HG02571 (cell line): ENCODE measurements at regions not wholly inside any gene's neighbourhood (a gene's known extent, or its start where the extent isn't known, plus 50 kb on each side); places are given as distances from the start of the nearest gene placed in this dataset.
"Not testable (repeated sequence)": the region's sequence is repeated elsewhere in the genome, so short reads cannot be mapped to it uniquely, and the experiment has no call there.

Experiments used
- ATAC-seq: cut with Tn5 transposase; IDR thresholded peaks from one replicate; pipeline ENCODE4 v1.9.1; 2021; ENCODE audit warnings: mild to moderate bottlenecking, moderate library complexity; ENCODE audit not compliant: unreplicated experiment

GRCh38 chr22:23443905-23444304 is 136.2 kb downstream of the IGLL1 start:
- not testable (repeated sequence) for ATAC-seq

- ATAC-seq, result not testable (repeated sequence)
These were observed 140.5 kb downstream of the IGLL1 start for GRCh38 chr22:23439581-23439980.

GRCh38 chr22:23438216-23438615 is 141.9 kb downstream of the IGLL1 start:
- no peak for ATAC-seq

GRCh38 chr22:23437779-23438178 is 142.3 kb downstream of the IGLL1 start:
- ATAC-seq, result no peak

GRCh38 chr22:23437107-23437395 is 143.0 kb downstream of the IGLL1 start:
- ATAC-seq, result not testable (repeated sequence)

GRCh38 chr22:23436354-23437106 is 143.6 kb downstream of the IGLL1 start:
- not testable (repeated sequence) for ATAC-seq

GRCh38 chr22:23435186-23435585 is 144.9 kb downstream of the IGLL1 start:
- ATAC-seq, result not testable (repeated sequence)

GRCh38 chr22:23434198-23434830 is 145.8 kb downstream of the IGLL1 start:
- ATAC-seq, result not testable (repeated sequence)

DNA sequence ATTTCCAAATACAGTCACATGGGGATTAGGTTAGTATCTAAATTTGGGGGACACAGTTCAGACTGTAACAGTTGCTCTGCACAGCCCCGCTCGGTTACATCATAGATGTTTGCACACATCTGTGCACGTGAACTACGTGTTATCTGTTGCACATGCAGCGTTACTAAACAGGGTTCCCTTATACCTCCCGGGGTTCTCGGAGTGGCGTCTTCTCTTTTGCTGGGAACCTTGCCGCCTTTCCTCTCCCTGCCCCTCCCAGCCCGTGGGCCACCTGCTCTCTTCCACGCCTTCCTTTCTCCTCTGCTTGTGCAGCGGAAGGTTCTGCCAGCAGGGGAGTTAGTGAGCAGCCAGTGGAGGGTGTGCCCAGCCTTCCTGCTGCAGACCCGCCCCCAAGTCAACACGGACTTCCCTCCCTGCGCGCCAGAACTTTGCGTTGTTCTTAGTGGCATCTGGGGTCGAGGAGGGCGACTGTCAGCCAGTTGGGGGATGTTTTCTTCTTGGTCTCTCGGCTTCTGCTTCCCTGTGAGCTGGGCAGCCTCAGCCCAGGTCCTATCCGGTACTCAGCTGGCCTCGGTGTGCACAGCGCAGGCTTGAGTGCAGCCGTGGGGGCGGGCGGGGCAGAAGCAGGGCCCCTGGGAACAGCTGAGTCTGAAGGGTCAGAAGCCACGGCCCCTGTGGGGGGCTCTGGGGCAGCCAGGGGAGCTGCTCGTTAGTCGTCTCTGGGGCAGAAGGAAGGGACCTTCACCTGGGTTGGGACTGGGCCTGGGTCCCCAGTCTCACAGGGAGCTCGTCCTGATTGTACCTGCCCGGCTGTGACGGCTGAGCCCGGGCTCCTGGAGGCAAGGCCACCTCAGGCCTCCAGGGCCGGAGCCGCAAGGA is 146.7 kb downstream of the IGLL1 start:
- ATAC-seq, result not testable (repeated sequence)

DNA sequence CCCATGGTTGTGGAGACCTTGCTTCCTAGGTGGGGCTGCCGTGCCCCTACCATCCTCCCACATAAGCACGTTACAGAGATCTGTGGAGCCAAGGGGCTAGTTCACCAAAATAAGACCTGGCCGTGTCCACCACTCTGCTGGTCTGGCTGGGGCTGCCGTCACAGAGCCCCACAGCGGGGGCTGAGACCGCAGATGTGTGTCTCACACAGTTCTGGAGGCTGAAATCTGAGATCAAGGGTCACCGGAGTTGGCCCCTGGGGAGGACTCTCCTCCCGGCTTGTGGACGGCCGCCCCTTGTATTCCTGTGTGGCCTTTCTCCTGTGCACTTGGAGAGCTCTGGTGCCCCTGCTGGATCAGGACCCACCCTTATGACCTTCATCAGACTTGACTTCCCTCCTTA is 147.4 kb downstream of the IGLL1 start:
- not testable (repeated sequence) for ATAC-seq

GRCh38 chr22:23431337-23432072 is 148.6 kb downstream of the IGLL1 start:
- ATAC-seq, result no peak

DNA sequence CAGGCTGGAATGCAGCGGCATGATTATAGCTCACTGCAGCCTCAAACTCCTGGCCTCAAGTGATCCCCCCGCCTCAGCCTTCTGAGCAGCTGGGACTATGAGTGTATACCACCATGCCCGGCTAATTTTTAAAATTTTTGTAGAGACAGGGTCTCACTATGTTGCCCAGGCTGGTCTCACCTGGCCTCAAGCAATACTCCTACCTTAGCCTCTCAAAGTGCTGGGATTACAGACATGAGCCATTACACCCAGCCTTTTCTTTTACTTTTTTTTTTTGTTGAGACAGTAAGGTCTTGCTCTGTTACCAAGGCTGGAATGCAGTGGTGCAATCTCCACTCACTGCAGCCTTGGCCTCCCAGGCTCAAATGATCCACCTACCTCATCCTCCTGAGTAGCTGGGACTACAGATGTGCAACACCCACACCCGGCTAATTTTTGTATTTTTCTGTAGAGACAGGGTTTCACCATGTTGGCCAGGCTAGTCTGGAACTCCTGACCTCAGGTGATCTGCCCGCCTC is 155.5 kb downstream of the IGLL1 start:
- ATAC-seq, result not testable (repeated sequence)

DNA sequence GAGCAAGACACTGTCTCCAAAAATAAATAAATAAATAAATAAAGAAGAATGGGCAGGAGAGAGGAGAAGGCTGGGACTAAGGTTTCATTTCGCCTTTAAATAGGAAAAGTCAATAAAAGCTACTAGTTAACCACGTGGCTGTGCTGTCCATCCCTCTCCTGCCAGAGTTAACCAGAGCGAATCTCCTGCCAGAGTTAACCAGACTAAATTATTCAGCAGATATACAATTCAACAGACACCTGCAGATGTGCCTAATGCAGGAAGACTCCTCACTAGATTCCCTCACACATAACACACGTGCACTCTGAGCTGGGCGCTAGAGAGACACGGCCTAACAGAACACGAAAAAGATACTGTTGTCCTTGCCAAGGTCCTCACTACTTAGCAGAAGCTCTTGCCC is 156.1 kb downstream of the IGLL1 start:
- ATAC-seq, result no peak

GRCh38 chr22:23422281-23422680 is 157.8 kb downstream of the IGLL1 start:
- ATAC-seq, result not testable (repeated sequence)

DNA sequence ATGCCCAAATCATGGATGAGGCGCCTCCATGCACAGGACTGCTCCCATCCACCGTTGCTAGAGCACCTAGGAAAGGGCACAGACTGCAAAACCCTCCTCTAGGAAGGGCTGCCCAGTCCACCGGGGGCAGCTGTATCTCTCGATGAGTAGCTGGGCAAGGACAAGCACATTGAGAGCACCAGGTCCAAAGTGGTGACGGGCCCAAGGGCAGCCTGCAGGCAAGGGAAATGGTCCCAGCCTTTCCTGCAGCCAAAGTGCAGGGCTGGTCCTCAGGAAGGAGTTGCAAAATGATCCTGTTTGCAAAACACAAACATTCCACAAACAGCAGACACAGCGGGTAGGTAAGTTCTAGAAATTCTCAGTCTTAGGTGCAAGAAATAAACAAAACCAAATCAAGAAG is 158.8 kb downstream of the IGLL1 start:
- ATAC-seq, result not testable (repeated sequence)

- no peak for ATAC-seq
These were observed 160.2 kb downstream of the IGLL1 start for GRCh38 chr22:23419931-23420330.

DNA sequence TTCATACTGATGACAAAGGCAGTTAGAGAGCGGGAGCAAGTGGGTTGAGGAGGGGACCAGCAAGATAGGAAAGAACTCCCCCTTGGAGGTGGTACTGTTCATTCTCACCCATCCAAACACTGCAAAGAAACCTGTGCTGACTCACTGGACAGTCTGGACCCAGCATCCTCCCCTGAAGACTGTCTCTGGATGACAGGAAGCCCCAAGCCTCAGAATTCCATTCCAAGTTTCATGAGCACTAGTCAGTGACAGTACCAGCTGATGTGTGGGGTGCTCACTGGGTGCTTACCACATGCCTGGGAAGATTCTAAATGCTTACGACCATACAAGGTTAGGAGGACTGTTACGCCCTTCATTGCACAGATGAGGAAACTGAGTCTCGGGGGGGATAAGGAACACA is 160.9 kb downstream of the IGLL1 start:
- no peak for ATAC-seq

- no peak for ATAC-seq
These were observed 161.8 kb downstream of the IGLL1 start for GRCh38 chr22:23418159-23418788.

GRCh38 chr22:23417327-23417726 is 162.8 kb downstream of the IGLL1 start:
- not testable (repeated sequence) for ATAC-seq

DNA sequence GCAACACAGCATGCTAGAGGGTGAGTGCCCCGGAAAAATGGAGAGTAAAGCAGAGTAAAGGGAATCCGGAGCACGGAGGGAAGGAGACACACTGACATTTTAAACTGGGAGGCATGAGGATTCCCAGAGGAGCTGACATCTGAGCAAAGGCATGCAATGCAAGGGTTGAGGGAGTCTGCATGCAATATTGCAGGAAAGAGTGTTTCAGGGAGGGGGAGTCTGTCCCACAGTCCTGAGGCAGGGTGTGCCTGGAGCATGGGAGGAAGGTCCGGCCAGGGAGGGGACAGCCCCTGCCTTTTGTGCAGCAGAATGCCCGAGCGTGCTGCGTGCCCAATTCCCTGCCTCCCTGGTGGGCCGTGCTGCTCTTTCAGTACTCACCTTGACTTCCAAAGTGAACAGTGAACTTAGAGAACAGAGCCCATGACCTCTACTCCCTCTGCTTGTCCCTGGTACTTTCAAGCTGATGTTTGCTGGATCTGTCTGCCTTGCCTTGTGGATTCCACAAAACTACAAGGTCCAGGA is 163.9 kb downstream of the IGLL1 start:
- not testable (repeated sequence) for ATAC-seq
